Osteoblast (primary cell): ENCODE measurements at regions not wholly inside any gene's neighbourhood (a gene's known extent, or its start where the extent isn't known, plus 50 kb on each side); places are given as distances from the start of the nearest gene placed in this dataset.

ENCODE experiments used
- DNase-seq: peaks from one replicate; pipeline ENCODE4 v3.0.0; 2011; ENCODE audit warnings: low spot score, mixed read lengths; ENCODE audit not compliant: insufficient read length; ENCODE audit errors: missing footprints
- H2AFZ ChIP-seq: 2 replicates; pipeline ENCODE4 v1.6.0; 2011; ENCODE audit warnings: mild to moderate bottlenecking, low read length
- H3K27ac ChIP-seq: 2 replicates; pipeline ENCODE4 v1.5.1; 2011; ENCODE audit warnings: mild to moderate bottlenecking, low read depth, low read length, moderate library complexity
- H3K27me3 ChIP-seq: 2 replicates; pipeline ENCODE4 v1.6.0; 2012; ENCODE audit warnings: mild to moderate bottlenecking, control low read depth, inconsistent platforms, low read length, moderate library complexity; ENCODE audit not compliant: insufficient read depth
- H3K36me3 ChIP-seq: 2 replicates; pipeline ENCODE4 v1.5.1; 2011; ENCODE audit warnings: mild to moderate bottlenecking, low read length, control low read depth, moderate library complexity; ENCODE audit not compliant: insufficient read depth
- H3K4me1 ChIP-seq: 2 replicates; pipeline ENCODE4 v1.5.1; 2011; ENCODE audit warnings: mild to moderate bottlenecking, low read length, control low read depth, moderate library complexity; ENCODE audit not compliant: insufficient read depth
- H3K4me2 ChIP-seq: 2 replicates; pipeline ENCODE4 v1.6.0; 2011; ENCODE audit warnings: mild to moderate bottlenecking, low read length; ENCODE audit not compliant: insufficient read depth
- H3K4me3 ChIP-seq: fragments of 200-600 bp; sonication (generic); 3 replicates; pipeline ENCODE4 v1.5.1; 2012; ENCODE audit warnings: mild to moderate bottlenecking, low read length, inconsistent platforms; ENCODE audit not compliant: insufficient read depth
- H3K79me2 ChIP-seq: 2 replicates; pipeline ENCODE4 v1.6.0; 2012; ENCODE audit warnings: mild to moderate bottlenecking, low read length, control low read depth, inconsistent platforms; ENCODE audit not compliant: insufficient read depth
- H3K9me3 ChIP-seq: 2 replicates; pipeline ENCODE4 v1.5.1; 2011; ENCODE audit warnings: low read depth, low read length, control low read depth
- H4K20me1 ChIP-seq: 2 replicates; pipeline ENCODE4 v1.6.0; 2012; ENCODE audit warnings: mild to moderate bottlenecking, low read length, control low read depth; ENCODE audit not compliant: insufficient read depth
- TF ChIP-seq, protein P1 (sequence below): IDR thresholded peaks from 2 replicates; pipeline ENCODE4 v1.5.1; 2011; ENCODE audit warnings: mild to moderate bottlenecking, low read depth, low read length, moderate library complexity; ENCODE audit errors: extremely low read depth

DNA sequence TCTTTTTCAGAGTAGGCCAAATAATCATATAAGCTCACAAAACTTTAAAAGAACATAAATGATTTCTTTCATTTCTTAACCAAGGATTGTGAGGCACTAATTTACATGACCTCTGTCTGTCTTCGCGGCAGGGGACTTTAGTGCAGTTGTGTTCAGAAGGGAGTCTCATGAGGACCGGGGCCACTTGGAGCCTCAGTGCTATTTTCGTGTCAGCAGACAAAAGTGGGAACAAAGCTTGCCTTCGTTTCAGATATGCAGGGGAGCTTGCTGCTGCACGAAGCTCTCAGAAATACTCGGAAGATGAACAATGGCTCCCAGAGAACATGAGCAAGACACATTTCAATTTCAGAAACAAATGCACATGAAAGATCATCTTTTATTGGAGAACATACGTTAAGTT lies 497.0 kb downstream of the CDH26 start:
- H3K27me3 ChIP-seq, result no peaks in the 10 kb centered on the region
- no peak overlapping the region for H3K27ac ChIP-seq
- no peaks in the 10 kb centered on the region for H4K20me1 ChIP-seq
- no peak for DNase-seq
- H3K4me3 ChIP-seq, result no peak overlapping the region
- no peaks in the 10 kb centered on the region for H3K79me2 ChIP-seq
- H2AFZ ChIP-seq, result no peak overlapping the region
- H3K4me1 ChIP-seq, result no peaks in the 10 kb centered on the region
- TF ChIP-seq, protein P1, sequence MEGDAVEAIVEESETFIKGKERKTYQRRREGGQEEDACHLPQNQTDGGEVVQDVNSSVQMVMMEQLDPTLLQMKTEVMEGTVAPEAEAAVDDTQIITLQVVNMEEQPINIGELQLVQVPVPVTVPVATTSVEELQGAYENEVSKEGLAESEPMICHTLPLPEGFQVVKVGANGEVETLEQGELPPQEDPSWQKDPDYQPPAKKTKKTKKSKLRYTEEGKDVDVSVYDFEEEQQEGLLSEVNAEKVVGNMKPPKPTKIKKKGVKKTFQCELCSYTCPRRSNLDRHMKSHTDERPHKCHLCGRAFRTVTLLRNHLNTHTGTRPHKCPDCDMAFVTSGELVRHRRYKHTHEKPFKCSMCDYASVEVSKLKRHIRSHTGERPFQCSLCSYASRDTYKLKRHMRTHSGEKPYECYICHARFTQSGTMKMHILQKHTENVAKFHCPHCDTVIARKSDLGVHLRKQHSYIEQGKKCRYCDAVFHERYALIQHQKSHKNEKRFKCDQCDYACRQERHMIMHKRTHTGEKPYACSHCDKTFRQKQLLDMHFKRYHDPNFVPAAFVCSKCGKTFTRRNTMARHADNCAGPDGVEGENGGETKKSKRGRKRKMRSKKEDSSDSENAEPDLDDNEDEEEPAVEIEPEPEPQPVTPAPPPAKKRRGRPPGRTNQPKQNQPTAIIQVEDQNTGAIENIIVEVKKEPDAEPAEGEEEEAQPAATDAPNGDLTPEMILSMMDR, result no peak
- no peaks in the 10 kb centered on the region for H3K9me3 ChIP-seq
- H3K36me3 ChIP-seq, result no peaks in the 10 kb centered on the region
- H3K4me2 ChIP-seq, result no peak overlapping the region

DNA sequence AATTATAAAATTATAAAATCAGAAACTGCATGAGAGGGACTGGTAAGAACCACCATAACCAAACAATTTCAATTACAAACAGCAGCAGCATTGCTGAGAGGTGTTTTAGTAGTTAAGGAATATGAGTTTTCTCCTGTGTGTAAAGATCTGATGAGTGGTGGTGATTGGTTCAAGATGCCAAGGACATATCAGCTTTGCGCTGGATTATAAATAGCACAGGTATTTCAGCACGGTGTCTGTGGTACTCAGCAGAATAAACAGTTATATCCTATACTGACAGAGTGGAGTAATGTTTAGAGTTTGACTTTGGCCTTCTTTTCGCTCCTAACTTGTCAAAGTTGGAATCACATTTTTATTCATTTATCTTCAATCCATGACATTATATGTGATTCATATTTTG lies 501.0 kb downstream of the CDH26 start:
- Histone ChIP-seq H3K36me3 (no peaks in the 10 kb centered on the region), H3K4me2 (no peak overlapping the region), H3K4me3 (no peak overlapping the region), H2AFZ (no peak overlapping the region), H4K20me1 (no peaks in the 10 kb centered on the region), H3K9me3 (no peaks in the 10 kb centered on the region), H3K27me3 (no peaks in the 10 kb centered on the region), H3K4me1 (no peaks in the 10 kb centered on the region), H3K79me2 (no peaks in the 10 kb centered on the region), H3K27ac (no peak overlapping the region)
- TF ChIP-seq, protein P1, result no peak
- no peak for DNase-seq

DNA sequence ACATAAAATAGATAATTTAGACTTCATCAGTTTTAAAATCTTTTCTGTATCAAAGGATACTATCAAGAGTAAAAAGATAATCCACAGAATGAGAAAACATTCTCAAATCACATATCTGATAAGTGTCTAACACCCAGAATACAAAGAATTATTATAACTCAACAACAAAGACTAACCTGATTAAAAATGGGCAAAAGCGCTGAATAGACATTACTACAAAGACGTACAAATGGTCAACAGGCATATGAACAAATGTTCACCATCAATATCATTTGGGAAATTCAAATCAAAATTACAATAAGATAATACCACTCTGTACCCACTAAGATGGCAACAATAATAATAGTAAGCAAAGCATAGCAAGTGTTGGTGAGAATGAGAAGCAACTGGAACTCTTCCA lies 503.8 kb downstream of the CDH26 start:
- DNase-seq, result no peak
- Histone ChIP-seq H3K4me2 (no peak overlapping the region), H3K36me3 (no peaks in the 10 kb centered on the region), H3K9me3 (no peaks in the 10 kb centered on the region), H3K27me3 (no peaks in the 10 kb centered on the region), H3K79me2 (no peaks in the 10 kb centered on the region), H3K4me1 (no peaks in the 10 kb centered on the region), H4K20me1 (no peaks in the 10 kb centered on the region), H3K4me3 (no peak overlapping the region), H3K27ac (no peak overlapping the region), H2AFZ (no peak overlapping the region)
- TF ChIP-seq, protein P1, result no peak

DNA sequence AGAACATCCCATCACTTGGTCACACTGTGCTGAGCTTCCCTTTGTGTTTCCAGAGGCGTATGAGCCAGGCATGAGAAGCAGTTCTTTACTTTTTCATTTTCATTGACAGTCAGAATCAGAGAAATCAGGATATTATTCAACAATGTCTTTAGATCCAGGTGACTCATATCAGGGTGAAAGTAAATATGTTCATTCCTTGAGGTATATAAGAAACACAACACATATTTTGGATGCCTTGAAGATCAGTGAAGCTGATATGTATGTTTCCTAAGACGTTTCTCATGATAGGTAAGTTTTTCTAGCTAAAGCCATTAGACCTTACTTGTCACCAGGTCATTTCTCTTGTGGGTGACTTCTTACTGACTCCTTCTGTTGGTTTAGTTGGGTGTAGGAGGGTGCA lies 505.6 kb downstream of the CDH26 start:
- Histone ChIP-seq H3K27me3 (no peaks in the 10 kb centered on the region), H3K9me3 (no peaks in the 10 kb centered on the region), H2AFZ (no peak overlapping the region), H3K27ac (no peak overlapping the region), H3K4me1 (no peaks in the 10 kb centered on the region), H3K4me3 (no peak overlapping the region), H3K79me2 (no peaks in the 10 kb centered on the region), H3K4me2 (no peak overlapping the region), H3K36me3 (no peaks in the 10 kb centered on the region), H4K20me1 (no peaks in the 10 kb centered on the region)
- no peak for DNase-seq
- TF ChIP-seq, protein P1, result no peak
